Activated naive CD4-positive, alpha-beta T cell treated with anti-CD3 and anti-CD28 coated beads for 36 hours (primary cell): ENCODE measurements at regions not wholly inside any gene's neighbourhood (a gene's known extent, or its start where the extent isn't known, plus 50 kb on each side); places are given as distances from the start of the nearest gene placed in this dataset.

Source experiments
- CTCF ChIA-PET: fragments of 350-600 bp; sonication (Branson Sonifier 250); formaldehyde crosslinking; loops from one replicate; lab custom pipeline; 2021; ENCODE audit warnings: antibody characterized with exemption; lab: Charles Lee
- DNase-seq: peaks from one replicate; pipeline ENCODE4 v3.0.0-alpha.2; 2020
- H3K27ac Mint-ChIP-seq: one replicate; pipeline ENCODE4 v1.8.0; 2021; ENCODE audit warnings: mild to moderate bottlenecking, mixed read lengths
- H3K27me3 Mint-ChIP-seq: one replicate; pipeline ENCODE4 v1.8.0; 2021; ENCODE audit warnings: low read depth, mixed read lengths
- H3K36me3 Mint-ChIP-seq: one replicate; pipeline ENCODE4 v1.8.0; 2021; ENCODE audit warnings: low read depth, mixed read lengths
- H3K4me1 Mint-ChIP-seq: one replicate; pipeline ENCODE4 v1.8.0; 2021; ENCODE audit warnings: low read depth, mixed read lengths
- H3K4me3 Mint-ChIP-seq: one replicate; pipeline ENCODE4 v1.8.0; 2021; ENCODE audit warnings: mild to moderate bottlenecking, moderate library complexity, mixed read lengths
- H3K9me3 Mint-ChIP-seq: one replicate; pipeline ENCODE4 v1.8.0; 2021; ENCODE audit warnings: mixed read lengths
- intact Hi-C: fragments of 100-400 bp; cut with micrococcal nuclease; formaldehyde crosslinking; loops from one replicate; pipeline ENCODE4 v1.15.1; 2023

DNA sequence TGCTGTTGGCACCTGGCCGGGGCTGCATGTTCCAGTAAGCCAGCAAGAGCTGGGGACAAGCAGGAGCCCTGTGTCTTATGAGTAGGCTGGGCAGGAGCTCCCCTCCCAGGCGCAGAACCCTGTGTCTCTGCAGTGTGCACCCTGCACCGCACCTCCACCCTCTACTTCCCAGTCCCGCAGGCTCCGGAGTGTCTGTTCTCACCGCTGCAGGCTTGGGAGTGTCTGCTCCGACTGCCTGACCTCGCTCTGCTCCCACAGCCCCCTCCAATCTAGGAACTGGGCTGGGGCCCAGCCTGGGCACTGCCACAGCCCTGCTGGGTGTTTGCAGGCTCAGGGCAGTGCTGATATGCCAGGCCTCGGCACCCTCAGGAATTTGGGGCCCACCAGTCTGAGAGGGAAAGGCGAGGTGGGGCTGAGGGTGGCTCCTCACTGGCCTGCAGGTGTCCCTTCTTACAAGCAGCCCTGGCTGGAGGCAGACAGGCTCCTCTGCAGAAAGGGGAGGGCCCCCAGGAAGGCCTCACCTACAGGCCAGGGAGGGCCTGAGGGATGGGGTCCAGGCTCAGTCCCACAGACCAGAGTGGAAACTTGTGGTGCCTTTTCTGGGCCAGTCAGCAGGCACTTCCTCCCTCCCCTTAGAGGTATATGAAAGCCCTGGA, 871.6 kb upstream of the GJE1 start:
- intact Hi-C loops = no loop called here
- CTCF ChIA-PET = no interaction called here

DNA sequence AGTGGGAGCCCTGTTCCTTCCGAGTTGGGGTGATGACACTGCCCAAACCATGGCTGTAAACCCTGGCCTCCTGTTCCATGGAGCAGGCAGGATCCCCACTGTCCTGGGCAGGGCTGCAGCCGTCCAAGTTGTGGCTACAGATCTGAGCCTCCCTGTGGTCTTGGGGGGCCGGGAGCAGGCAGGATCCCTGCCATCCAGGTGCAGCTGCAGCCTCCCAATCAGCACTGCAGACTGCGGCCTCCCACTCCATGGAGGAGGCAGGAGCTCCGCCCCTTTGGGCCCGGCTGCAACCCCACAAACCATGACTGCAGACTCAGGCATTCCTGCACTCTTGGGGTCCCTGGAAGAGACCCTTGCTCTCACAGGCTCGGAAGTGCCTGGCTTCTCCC, 872.1 kb upstream of the GJE1 start:
- H3K27me3 Mint-ChIP-seq = no peaks in the 10 kb centered on the region
- no peaks in the 10 kb centered on the region for H3K4me1 Mint-ChIP-seq

More for the DNA sequence above, 871.6 kb upstream of the GJE1 start:
- Mint-ChIP-seq H3K4me3 (no peak overlapping the region), H3K27me3 (no peaks in the 10 kb centered on the region), H3K9me3 (no peaks in the 10 kb centered on the region), H3K36me3 (no peaks in the 10 kb centered on the region), H3K4me1 (peaks cover 2% of the 10 kb centered on the region), H3K27ac (no peak overlapping the region)
- no peak for DNase-seq

DNA sequence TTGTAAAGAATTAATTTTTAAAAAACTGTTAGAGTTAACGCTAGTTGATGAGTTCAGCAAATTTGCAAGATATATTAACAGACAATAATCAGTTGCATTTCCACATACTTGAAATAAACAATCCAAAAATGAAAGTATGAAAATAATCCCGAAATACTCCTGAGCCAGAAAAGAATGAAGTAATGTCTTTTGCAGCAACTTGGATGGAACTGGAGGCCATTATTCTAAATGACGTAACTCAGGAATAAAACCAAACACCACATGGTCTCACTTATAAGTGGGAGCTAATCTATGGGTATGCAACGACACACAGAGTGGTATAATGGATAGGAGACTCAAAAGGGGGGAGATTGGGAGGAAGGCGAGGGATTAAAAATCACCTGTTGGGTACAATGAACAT, 872.9 kb upstream of the GJE1 start:
- H3K9me3 Mint-ChIP-seq = no peaks in the 10 kb centered on the region
- CTCF ChIA-PET = no interaction called here
- no peak overlapping the region for H3K4me3 Mint-ChIP-seq
- DNase-seq = no peak
- intact Hi-C loops = no loop called here
- H3K27ac Mint-ChIP-seq = no peak overlapping the region
- no peaks in the 10 kb centered on the region for H3K36me3 Mint-ChIP-seq
- no peaks in the 10 kb centered on the region for H3K4me1 Mint-ChIP-seq
- H3K27me3 Mint-ChIP-seq = no peaks in the 10 kb centered on the region

More for the DNA sequence above, 872.1 kb upstream of the GJE1 start:
- intact Hi-C loops = no loop called here
- no peak overlapping the region for H3K4me3 Mint-ChIP-seq
- CTCF ChIA-PET = no interaction called here
- DNase-seq = no peak
- no peak overlapping the region for H3K27ac Mint-ChIP-seq
- no peaks in the 10 kb centered on the region for H3K9me3 Mint-ChIP-seq
- no peaks in the 10 kb centered on the region for H3K36me3 Mint-ChIP-seq

DNA sequence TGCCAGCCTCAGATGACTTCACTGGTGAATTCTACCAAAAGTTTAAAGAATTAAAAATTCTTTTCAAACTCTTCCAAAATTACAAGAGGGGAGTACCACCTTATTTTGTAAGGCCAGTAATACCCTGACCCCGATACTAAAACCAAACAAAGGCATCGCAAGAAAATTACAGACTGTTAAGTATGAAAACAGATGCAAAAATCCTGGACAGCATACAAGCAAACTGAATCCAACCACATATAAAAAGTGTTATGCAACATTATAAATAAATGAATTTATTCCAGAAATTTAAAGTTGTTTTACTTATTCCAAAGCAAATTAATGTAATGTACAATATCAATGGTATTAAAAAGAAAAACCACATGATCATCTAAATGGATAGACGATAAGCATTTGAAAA, 873.6 kb upstream of the GJE1 start:
- DNase-seq = no peak
- no peaks in the 10 kb centered on the region for H3K4me1 Mint-ChIP-seq
- H3K27ac Mint-ChIP-seq = no peak overlapping the region
- no peak overlapping the region for H3K4me3 Mint-ChIP-seq
- H3K36me3 Mint-ChIP-seq = no peaks in the 10 kb centered on the region
- no peaks in the 10 kb centered on the region for H3K9me3 Mint-ChIP-seq
- no peaks in the 10 kb centered on the region for H3K27me3 Mint-ChIP-seq
- intact Hi-C loops = no loop called here
- CTCF ChIA-PET = no interaction called here

DNA sequence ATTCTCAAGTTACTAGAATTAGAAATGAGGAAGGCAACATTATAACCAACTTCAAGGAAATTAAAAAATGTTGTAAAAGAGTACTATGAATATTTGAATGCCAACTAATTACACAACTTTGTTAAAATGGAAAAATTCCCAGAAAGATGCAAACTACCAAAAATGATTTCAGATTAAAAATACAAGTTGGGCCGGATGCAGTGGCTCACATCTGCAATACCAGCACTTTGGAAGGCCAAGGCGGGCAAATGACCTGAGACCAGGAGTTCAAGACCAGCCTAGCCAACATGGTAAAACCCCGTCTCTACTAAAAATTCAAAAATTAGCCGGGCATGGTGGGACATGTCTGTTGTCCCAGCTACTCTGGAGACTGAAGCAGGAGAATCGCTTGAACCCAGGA, 874.2 kb upstream of the GJE1 start:
- no peak for DNase-seq
- no peaks in the 10 kb centered on the region for H3K27me3 Mint-ChIP-seq
- no peak overlapping the region for H3K4me3 Mint-ChIP-seq
- CTCF ChIA-PET = no interaction called here
- no peaks in the 10 kb centered on the region for H3K36me3 Mint-ChIP-seq
- intact Hi-C loops = no loop called here
- no peaks in the 10 kb centered on the region for H3K9me3 Mint-ChIP-seq
- no peak overlapping the region for H3K27ac Mint-ChIP-seq
- H3K4me1 Mint-ChIP-seq = no peaks in the 10 kb centered on the region

DNA sequence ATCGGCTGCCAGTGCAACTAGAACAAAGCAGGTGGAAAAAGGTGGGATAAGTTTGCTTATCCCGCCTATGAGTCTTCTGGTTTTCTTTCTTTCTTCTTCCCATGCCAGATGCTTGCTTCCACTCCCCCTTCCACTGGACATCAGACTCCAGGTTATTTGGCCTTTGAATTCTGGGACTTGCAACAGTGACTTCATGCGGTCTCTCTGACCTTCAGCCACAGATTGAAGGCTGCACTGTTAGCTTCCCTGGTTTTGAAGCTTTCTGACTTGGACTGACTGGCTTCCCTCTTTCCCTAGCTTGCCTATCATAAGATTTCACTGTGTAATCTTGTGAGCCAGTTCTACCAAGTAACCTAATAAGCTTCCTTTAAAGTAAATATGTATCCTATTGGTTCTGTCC, 878.4 kb upstream of the GJE1 start:
- no peaks in the 10 kb centered on the region for H3K36me3 Mint-ChIP-seq
- intact Hi-C loops = no loop called here
- no peak overlapping the region for H3K27ac Mint-ChIP-seq
- H3K27me3 Mint-ChIP-seq = no peaks in the 10 kb centered on the region
- H3K4me3 Mint-ChIP-seq = no peak overlapping the region
- no peaks in the 10 kb centered on the region for H3K9me3 Mint-ChIP-seq
- no peaks in the 10 kb centered on the region for H3K4me1 Mint-ChIP-seq
- CTCF ChIA-PET = no interaction called here
- DNase-seq = no peak

DNA sequence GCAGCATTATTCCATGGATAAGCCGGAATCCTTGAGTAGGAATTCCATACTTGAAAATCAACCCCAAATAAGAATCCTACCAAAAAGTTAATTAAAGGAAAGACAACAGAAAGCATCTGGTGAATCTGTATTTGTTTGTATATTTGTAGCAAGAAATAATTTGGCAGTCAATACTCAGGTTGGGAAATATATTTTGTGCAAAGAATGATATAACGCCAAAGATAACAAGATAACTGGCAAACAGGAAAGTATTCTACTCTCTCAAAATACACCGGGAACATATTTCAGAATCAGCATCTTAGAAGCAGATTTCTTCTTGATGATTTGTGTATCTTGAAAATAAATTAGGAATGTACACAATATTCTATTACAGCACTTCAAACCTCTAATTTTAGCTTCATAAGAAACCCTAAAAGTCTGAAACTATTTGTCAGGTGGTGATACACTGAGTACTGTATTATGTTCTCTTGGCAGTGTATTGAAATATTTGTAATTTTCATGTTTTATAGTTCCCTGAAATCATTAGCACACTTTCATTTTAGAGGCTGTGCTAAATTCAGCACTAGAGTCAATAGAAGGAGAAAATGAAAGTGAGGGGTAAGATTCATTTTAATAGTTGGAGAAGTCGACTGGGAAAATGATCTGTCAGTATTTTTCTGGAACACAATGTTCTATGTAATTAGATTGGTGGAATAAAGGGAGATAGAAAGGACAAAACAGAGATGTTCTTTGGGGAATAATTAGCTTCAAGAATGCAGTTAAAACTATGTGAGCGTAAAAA, 879.7 kb upstream of the GJE1 start:
- CTCF ChIA-PET = no interaction called here
- no peaks in the 10 kb centered on the region for H3K36me3 Mint-ChIP-seq
- no peaks in the 10 kb centered on the region for H3K9me3 Mint-ChIP-seq
- H3K4me3 Mint-ChIP-seq = no peak overlapping the region
- H3K27ac Mint-ChIP-seq = no peak overlapping the region
- H3K27me3 Mint-ChIP-seq = no peaks in the 10 kb centered on the region
- DNase-seq = no peak
- no peaks in the 10 kb centered on the region for H3K4me1 Mint-ChIP-seq
- intact Hi-C loops = no loop called here

DNA sequence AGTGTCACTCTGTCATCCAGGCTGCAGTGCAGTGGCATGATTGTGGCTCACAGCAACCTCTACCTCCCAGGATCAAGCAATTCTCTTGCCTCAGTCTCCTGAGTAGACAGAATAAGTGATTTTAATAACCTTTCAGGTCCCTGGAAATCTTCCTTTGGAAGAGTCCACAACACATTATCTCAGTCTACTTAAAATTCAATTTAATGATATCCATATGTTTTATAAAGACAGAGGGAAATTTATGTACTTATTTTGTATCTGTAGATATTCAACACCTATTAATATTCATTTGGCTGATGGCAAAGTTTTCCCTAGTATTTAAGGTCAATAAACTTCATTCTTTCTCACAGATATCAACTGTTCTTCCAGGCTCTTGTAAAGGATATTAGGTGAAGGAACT, 881.4 kb upstream of the GJE1 start:
- H3K27ac Mint-ChIP-seq = no peak overlapping the region
- intact Hi-C loops = no loop called here
- no peaks in the 10 kb centered on the region for H3K36me3 Mint-ChIP-seq
- no peaks in the 10 kb centered on the region for H3K4me1 Mint-ChIP-seq
- CTCF ChIA-PET = no interaction called here
- H3K27me3 Mint-ChIP-seq = no peaks in the 10 kb centered on the region
- H3K9me3 Mint-ChIP-seq = no peaks in the 10 kb centered on the region
- H3K4me3 Mint-ChIP-seq = no peak overlapping the region
- no peak for DNase-seq

DNA sequence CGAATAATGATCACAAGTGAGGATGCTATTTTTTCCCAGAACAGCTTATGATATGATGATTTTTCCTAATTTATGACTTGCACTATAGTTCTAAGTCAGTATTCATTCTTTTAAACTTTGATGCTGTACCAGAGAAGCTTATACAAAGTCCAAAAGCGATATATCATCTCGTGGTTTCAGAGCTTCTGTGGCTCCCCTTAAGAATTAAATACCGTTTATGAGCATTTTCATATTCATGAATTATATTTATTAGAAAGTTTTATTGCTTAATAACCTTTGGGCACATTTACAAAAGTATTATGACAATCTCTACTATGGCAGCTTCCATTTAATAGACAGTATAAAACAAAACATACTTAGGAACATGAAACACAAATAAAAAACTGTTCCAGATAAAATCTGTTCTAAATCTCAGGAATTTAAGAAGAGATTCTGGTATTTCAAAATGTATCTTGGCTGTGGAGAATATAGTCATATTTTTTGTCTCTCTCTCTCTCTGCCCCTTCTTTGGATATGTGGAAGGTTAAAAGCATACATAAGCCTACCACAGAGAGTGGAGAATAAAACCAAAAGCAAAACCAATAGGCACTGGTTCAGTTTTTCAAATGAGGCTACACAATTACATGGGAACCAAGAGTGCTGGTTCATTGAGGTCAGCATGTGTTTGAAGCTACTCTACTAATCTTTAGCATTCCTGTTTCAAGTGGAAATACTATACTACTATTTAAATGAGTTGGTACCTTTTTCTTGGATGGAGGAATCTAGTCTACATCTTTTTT, 884.5 kb upstream of the GJE1 start:
- Mint-ChIP-seq H3K9me3 (no peaks in the 10 kb centered on the region), H3K36me3 (no peaks in the 10 kb centered on the region), H3K4me1 (no peaks in the 10 kb centered on the region), H3K27ac (no peak overlapping the region), H3K27me3 (no peaks in the 10 kb centered on the region), H3K4me3 (no peak overlapping the region)
- DNase-seq = no peak
- intact Hi-C loops = no loop called here
- CTCF ChIA-PET = interaction anchor here (0.7 kb wide), 1 partner anchor 80 kb away, joined by 5 read pairs; no protein-coding TSS in a partner anchor

DNA sequence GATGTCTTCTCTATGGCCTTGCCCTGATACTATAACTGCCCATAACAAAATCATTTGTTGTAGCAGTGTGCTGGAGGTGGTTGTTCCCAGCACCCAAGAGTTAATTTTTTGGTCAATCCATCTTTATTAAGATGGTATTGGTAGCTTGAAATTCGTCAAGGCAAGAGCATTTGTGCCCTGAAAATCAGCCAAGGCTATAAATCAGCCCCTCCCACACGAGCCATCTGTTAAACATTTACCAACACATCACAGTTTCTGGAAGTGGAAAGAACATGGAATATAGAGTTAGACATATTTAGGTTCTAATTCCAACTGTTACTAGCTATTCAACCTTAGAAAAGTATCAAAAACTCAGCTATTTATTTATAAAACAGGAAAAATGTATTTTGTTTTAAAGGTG, 888.4 kb upstream of the GJE1 start:
- intact Hi-C loops = no loop called here

DNA sequence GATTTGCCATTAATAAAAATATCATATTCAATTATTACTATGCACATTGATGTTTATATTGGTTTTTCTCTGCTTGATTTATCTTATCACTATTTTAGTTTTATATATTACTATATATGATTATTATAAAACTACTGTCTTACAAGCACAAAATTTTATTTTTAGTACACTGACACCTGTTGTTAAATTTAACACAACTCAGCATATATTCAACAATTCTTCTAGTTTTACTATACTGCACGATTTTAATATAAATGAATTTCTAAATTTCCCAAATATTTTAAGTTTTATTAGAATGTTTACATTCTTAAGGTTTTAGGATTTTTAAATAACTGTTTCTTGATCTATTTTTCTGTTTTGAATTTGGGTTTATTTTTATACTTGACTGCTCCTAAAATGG, 889.8 kb upstream of the GJE1 start:
- Mint-ChIP-seq H3K36me3 (no peaks in the 10 kb centered on the region), H3K27ac (no peak overlapping the region), H3K27me3 (no peaks in the 10 kb centered on the region), H3K4me1 (no peaks in the 10 kb centered on the region), H3K4me3 (no peak overlapping the region), H3K9me3 (no peaks in the 10 kb centered on the region)
- CTCF ChIA-PET = no interaction called here
- no peak for DNase-seq
- intact Hi-C loops = no loop called here

More for the DNA sequence above, 888.4 kb upstream of the GJE1 start:
- Mint-ChIP-seq H3K27ac (no peak overlapping the region), H3K36me3 (no peaks in the 10 kb centered on the region), H3K27me3 (no peaks in the 10 kb centered on the region), H3K4me1 (no peaks in the 10 kb centered on the region), H3K9me3 (no peaks in the 10 kb centered on the region), H3K4me3 (no peak overlapping the region)
- DNase-seq = no peak
- CTCF ChIA-PET = no interaction called here

DNA sequence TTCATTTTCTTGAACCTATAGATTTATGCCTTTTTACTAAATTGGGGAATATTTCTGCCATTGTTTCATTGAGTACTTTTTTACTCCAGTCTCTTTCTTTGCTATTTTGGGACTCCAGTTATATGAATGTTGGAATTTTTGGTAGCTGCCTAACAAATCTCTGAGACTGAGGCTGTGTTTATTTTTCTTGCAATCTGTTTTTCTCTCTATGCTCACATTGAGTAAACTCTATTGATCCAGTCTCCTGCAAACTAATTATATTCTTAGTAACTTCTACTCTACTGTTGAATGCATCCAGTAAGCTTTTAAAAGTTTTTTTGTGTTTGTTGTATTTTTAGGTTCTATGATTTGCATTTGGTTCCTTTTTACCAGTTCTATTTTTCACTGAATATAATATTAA, 903.4 kb upstream of the GJE1 start:
- no peak for DNase-seq
- Mint-ChIP-seq H3K9me3 (peaks cover 7% of the 10 kb centered on the region), H3K36me3 (no peaks in the 10 kb centered on the region), H3K4me3 (no peak overlapping the region), H3K27me3 (no peaks in the 10 kb centered on the region), H3K27ac (no peak overlapping the region), H3K4me1 (no peaks in the 10 kb centered on the region)
- intact Hi-C loops = no loop called here
- CTCF ChIA-PET = no interaction called here
